HG03064 (cell line): ENCODE measurements at regions not wholly inside any gene's neighbourhood (a gene's known extent, or its start where the extent isn't known, plus 50 kb on each side); places are given as distances from the start of the nearest gene placed in this dataset.

Source experiments
- ATAC-seq: cut with Tn5 transposase; IDR thresholded peaks from one replicate; pipeline ENCODE4 v1.9.1; 2021; ENCODE audit warnings: low read depth; ENCODE audit not compliant: unreplicated experiment

DNA sequence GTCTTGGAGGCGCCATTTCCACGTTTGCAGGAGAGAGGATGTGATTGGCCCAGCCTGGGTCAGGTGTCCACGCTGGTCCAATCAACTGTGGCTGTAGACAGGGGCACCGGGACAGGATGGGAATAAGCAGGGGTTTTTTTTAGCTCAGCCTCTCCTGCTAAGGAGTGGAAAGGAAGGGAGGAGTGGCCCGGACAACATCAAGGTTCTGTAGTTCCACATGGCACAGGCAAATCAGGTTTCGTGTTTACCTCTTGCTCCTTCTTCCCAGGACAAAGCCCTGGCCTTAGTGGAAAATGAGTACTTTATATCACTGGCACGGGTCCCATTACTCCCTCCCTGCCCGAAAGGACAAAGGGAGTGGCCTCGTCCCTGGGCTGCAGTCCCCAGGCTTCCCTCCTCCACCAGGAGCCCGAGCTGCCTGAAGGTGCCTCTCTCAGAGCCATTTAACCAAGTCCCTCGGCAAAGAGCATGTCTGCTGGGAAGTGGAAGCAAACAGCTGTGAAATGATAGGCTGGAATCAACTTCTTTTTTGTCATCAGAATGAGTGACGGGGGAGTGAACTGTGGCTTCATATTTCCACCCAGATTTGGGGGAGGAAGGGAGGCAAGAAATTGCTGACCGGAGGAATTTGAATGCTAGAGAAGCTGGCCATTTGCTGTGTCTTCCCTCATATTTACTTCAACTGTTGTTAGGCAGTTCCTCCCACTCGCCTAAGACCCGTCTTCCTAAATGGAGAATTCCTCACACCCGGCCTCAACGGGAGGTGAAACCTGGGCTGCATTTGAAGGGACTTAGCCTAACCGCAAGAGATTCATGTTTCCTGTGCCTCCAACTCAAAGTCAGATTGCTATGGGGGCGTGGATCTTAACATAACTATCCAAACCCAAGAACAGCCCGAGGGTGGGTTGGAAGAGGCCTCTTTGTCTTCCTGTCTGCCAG lies 84.9 kb upstream of the SLC44A3 start:
- no peak for ATAC-seq

DNA sequence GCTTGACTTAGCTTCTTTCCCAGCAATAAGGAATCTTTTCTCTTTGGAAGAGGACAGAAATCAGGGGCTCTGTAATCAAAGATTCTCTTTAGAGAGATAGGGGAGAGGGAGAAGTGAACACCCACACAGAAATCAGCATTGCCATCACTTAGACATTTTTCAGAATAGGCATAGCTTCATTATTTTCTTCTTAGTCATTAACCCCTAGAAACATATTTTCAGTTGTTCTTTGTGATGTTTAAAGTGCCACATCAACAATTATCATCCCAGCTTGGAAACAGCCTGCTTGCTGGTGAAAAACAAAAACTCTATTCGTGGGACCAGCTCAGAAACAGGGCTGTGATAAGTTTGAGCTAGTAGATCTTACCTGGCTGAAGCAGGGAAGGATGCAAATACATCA lies 88.3 kb upstream of the SLC44A3 start:
- no peak for ATAC-seq

DNA sequence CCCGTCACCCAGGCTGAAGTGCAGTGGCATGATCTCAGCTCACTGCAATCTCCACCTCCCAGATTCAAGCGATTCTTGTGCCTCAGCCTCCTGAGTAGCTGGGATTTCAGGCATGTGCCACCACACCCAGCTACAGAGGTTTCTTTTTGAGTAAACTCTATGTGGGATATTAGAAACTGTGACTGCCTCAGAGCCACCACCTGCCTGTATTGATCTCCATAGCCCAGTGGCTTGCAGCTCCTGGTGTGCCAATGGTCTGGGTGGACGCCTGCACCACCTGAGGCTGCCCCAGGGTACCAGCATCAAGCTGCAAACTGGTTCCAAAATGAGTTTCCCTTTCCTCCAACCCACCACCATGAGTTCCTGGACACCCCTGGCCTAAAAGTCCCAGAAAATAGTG lies 89.7 kb upstream of the SLC44A3 start:
- ATAC-seq = no peak

DNA sequence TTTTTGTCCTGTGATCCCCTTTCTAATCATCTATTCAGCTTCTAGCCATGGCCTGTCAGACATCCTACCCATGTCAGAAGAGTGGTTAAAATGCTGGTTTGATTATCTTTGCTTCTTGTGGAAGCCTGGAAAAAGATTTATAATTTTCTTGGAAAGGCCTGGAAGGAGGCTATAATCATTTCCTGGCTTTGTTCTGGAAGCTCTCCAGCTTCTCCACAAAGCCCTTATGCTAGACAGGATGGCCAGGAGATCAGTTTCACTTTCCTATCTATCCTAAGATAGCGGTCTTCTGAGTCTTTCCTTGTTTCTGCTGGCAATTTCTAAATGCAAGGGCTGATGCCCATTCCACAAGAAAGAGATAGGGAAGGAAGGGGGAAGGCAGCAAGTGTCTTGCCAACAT lies 90.9 kb upstream of the SLC44A3 start:
- ATAC-seq = no peak

DNA sequence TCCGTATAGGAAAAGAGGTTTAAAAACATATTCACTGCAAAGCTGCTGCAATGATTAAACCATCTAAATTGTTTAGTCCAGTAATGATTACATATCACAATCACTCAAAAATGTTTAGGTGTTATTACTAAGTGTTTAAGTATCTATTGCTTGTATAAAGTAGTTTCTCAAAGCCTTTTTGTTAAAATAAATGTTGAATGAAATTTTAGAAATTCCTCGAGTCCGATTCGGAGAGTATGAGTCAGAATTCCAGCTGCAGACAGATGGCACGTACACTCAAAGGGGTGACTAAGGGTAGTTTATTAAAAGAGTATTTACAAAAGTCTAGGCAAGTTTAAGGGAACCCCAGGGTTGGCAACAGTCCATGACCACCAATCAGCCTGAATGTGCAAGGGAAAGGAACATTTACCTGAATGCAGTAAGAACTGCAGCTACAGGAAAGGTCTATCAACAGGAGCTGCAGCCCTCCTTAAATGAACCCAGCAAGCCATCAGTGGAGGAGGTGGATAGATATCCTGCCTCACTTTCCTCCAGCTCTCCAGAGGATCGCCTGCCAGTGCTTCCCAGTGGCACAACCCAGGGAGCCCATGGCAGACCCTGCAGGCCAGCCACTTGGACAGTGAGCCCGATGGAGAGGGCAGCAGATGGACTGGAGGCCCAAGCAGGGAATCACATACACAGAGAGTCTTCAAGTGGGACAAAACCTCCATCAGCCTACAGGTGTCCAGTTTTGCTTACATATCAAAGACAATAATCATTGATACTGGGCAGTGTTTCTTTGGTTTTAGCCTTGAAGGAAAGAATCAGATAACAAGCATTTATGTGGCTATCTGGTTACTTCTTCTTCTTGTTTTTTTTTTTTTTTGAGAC lies 92.1 kb upstream of the SLC44A3 start:
- no peak for ATAC-seq

DNA sequence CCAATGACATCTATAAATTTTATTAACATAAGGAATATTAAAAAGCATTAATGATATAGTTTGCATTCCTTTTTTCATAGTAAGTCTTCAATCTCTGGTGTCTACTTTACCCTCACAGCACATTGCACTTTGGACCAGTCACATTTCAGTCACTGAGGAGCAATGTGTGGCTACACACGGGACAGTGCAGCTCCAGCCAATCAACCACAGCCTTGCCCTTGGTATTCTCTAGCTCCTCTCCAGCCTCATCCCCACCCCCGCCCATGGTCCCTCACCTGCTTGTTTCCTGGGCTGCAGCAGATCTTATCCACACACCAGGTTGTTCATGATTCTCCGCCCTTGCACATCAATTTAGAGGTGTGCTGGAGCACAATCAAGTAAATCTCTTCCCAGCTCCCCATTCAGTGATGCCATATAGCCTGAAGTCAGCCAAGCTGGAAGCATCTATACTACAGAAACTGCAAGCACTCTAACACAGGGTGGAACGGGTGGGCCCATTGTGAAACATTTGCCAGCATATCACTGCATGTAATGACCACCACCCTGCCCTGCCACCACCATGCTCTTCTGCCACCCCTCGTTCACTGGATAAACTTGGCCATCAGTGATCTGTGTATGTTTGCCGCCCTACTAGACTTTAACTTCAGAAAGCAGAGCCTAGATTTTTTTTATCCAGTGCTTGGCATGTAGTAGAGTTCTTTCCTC lies 93.0 kb upstream of the SLC44A3 start:
- ATAC-seq = no peak

DNA sequence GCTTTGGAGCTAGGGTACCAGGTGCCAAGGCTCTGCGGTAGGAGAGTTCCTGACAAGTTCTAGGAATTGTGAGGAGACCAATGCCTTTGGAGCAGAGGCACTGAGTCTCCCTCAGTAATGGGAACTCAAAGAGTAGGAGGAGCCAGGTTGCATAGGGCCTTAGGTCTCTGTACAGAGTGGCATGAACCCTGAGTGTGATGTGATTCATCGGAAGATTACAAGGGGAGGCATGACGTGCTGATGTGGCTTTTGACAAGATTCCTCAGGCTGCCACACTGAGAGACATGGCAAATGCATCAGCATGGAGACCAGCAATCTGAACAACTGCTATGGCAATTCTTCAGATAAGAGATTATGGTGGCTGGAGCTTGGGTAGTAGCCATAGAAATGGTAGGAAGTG lies 94.6 kb upstream of the SLC44A3 start:
- ATAC-seq = no peak

DNA sequence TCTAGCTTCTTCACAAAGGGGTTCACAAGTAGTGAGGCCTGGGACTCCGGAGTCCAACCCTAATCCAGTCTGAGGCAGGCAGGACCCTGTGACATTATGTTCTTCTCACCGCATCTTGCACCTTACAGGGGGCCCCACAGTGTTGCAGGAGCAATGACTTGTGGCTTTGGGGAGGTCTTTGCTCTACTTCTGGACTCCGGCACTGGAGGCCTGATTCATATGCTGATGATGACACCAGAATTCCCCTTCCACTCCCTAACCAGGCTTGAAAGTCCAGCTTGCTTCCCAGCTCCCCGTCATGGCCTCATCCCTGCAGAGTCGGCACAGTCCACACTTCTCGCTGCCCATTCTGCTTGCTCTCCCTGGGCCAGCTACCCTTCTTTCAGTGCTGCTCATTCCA lies 96.3 kb upstream of the SLC44A3 start:
- no peak for ATAC-seq

DNA sequence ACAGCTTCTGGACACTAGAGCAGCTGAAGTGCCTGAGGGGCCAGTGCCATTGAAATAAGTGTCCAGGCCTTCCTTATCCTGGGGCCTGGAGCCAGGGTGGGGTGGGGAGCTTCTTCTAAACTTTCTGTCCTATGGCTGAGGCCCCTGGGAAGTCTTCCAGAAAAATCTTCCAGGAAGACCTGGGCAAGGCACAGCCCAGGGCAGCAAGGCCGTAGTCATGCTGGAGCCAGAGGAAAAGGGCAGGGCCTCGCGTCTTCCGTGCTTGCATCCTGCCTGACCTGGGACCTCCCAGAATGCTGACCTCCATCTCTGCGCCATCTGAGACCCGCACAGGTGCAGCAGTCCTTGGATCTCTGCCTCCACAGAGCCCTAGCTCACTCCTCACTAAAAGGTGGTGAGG lies 96.7 kb upstream of the SLC44A3 start:
- ATAC-seq = no peak

DNA sequence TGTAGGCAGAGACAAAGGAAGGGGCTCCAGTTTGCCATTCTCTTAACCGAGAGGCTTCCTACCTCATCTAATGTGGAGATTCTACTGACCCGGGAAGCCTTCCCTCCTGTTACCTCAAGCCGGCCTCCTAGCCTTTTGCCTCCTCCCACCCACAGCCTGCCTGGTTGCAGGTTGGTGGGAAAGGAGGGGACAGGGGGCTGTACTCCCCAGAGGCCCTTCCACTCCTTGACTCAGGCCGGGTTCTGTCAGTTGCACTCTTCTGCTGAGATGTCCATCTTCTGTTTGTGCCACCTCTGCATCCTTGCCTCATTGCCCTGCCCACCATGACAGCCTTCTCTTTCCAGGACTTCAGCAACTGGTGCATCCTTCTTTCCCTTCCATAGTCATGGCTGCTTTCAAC lies 98.0 kb upstream of the SLC44A3 start:
- ATAC-seq = no peak

DNA sequence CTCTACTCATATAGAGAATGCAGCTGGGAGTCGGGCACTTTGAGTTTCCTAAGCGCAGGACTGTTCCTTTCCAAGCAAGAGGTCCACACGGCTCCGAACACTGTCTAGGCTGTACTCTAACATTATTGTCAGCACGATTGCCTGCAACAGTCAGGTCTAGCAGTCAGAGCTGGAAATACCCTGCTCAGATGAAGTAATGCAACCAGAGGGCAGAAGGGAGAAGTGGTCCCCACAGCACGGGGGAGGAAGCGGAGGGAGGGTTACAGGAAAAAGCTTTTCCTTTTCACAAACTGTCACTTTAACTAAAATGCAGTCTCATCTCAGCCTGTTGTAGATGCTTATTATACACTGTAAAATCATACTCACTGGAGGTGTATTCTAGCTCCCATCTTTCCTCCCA lies 98.9 kb upstream of the SLC44A3 start:
- no peak for ATAC-seq

DNA sequence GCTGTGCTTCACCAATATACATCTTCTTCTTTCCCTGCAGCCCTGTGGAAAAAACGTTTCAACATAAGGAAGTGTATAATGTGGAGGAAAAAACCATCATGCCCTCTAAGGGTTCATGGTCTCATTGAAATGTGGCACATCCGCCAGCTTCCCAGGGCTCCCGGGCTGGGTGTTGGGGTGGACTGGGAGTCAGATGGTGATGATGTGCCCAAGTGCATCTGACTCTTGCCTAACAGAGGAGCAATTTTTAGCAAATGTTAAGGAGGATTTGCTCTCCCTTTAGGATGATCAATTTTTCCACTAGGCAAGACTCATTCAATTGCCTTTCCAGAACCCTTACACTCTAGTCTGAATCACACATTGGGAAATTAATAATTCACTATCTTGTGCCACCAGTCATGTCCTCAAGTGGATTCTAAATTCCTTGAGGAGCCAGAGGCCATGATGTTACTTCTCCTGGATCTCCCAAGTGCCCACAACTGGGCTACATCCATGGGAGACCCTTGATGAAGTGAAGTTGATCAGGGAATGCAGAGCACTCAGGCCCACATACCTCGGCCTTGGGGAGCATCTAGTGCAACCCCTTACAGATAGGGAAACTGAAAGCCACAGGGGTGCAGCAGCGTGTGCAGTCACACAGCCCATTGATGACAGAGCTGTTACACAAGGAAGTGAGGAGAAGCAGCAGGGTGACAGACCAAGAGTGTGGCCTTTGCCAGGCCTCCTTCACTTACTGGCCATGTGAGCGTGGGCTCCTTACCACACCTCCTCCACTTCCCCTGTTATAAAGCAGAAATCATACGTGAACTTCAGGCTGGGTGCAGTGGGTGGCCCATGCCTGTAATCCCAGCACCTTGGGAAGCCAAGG lies 100.0 kb upstream of the SLC44A3 start:
- ATAC-seq = peak; percentile 100

DNA sequence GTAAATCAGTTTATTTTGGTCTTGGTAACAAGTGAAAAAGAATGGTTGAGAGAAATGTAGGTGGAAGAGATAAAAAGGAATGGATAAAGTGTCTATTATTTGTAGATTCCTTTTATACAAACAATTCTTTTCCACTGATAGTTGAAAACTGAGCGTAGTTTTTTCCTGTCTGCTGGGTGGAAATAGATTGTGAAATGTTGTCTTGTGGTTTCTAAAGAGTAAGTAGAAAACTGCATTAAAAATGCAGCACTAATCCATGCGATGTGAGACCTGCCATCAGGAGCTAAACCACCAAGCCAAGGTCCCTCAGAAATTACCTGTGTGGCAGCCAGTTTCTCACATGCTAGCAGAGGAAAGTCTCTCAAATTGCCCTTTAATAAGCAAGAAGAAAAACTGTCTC lies 103.2 kb upstream of the SLC44A3 start:
- ATAC-seq = no peak

DNA sequence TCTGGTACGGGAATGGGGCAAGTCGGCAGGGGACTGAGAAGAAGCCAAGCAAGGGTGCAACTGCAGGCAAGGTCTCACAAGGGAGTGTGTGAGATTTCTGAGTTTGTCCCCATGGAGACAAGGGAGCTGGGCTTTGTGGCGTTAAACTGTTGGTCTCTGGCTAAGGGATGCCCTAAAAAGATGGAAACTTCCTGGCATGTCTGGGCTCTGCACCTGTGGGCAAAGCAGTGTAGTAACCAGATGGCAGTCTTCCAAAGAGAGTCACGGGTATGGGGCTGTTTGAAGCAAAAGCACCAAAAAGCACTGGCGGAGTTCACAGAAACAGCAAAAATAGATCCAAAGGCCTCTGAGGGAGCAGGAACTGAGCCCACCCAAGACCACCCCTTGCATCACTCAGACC lies 104.8 kb upstream of the SLC44A3 start:
- ATAC-seq = no peak

DNA sequence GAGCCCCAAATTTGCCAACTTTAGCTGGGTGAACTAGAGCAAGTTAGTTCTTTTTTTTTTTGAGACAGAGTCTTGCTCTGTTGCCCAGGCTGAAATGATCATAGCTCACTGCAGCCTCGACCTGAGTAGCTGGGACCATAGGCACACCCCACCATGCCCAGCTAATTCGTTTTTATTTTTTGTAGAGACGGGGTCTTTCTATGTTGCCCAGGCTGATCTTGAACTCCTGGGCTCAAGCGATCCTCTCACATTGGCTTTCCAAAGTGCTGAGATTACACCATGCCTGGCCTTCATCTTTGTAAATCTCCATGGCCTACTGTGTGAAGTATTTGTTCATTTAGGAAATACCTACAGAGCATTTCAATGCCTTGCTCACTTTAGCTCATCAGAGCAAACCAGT lies 105.6 kb upstream of the SLC44A3 start:
- ATAC-seq = no peak

DNA sequence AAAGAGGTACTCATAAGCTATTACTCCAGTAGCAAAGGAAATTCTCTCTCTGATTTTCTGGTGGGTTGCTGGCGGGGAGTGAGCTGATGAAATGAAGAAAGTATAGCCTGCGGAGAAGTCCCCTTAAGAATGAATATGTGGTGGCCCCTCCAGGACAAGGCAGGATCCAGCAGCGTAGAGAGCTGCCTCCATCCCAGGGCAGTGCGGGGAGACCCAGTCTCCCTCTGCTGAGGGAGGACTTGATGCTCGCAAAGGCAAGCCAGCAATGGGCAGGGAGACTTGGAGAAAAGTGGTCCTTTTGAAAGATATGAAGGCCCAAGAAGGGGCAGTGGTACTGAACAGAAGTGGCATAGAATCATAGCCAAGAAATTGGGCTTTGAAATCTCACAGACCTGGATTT lies 106.0 kb upstream of the SLC44A3 start:
- ATAC-seq = no peak

DNA sequence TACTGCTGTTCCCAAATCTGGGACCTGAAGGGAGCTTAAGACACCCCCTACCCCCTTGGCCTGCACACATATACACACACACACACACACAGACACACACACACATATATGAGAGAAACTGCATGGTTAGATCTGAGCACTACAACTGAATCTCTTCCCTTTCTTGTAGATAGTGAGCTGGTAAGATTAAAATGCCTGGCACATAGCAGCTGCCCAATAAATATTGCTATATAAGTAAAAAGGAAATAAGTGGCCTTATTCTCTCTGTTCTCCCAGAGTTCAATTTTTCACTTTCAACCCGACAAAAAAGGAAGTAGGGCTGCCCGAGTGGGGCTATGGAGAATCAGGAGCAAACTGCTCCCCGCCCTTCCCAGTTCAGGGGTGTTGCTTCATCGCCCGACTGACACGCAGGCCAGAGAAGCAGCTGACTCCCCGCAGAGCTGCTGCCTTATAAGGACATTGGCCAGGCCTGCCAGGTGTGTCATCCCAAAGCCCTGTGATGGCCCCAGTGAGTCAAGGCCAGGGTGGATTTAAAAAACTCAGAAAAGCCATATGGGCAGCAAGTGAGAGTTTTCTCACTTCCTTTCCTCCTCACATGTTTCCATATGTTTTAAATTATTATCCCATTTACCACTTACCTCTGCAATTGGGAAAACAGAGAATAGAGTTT lies 106.5 kb upstream of the SLC44A3 start:
- peak; percentile 86 for ATAC-seq

DNA sequence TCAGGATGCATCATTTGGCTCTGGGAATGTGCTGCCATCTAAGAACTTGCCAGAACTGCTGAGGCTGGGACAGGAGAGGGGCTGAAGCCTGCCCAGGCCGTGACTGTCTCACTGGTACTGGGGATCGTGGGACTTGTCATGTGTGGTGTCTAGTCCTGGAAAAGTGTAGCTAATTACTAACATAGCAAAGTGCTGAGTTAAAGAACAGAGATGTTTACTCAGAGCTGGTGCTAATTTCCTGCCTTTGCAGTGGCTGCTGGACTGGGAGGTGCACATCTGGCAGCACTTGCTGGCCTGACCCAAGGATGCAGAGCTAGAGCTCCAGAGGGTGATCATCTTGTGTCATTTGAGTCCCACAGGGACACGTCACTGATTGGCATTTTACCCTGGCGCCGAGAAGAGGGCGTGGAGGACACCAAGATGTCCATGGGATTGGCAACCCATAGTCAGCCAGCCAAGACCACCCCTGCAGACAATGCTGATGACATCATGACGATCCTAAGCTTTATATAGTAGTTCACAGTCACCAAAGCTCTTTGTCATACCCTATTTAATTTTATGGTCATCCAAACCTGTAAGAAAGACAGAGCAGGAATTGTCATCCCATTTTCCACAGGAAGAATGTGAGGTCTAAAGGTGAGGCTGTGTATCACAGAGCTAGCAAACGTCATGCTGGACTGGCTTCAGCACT lies 110.1 kb upstream of the SLC44A3 start:
- ATAC-seq = no peak

DNA sequence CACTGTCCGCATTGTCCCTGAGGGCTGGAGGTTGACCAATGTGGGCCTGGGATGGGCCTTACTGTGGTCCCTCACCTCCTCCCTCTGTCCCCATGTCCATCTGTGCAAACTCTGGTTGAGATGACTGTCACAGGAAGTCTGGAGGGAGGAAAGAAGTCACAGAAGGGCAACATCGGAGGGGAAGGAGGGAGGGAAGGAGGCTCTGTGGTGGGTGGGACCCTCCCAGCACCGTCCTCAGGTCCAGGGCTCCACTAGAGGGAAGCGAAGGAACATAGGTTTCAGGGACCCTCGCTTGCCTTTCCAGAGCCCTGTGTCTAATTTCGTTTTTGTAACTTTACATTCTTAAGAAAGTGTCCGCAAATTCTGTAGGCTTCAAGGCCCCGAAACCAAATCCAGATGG lies 111.3 kb upstream of the SLC44A3 start:
- no peak for ATAC-seq
